ENCODE measurements at regions not wholly inside any gene's neighbourhood (a gene's known extent, or its start where the extent isn't known, plus 50 kb on each side); places are given as distances from the start of the nearest gene placed in this dataset.

- TF ChIP-seq, protein P1, sequence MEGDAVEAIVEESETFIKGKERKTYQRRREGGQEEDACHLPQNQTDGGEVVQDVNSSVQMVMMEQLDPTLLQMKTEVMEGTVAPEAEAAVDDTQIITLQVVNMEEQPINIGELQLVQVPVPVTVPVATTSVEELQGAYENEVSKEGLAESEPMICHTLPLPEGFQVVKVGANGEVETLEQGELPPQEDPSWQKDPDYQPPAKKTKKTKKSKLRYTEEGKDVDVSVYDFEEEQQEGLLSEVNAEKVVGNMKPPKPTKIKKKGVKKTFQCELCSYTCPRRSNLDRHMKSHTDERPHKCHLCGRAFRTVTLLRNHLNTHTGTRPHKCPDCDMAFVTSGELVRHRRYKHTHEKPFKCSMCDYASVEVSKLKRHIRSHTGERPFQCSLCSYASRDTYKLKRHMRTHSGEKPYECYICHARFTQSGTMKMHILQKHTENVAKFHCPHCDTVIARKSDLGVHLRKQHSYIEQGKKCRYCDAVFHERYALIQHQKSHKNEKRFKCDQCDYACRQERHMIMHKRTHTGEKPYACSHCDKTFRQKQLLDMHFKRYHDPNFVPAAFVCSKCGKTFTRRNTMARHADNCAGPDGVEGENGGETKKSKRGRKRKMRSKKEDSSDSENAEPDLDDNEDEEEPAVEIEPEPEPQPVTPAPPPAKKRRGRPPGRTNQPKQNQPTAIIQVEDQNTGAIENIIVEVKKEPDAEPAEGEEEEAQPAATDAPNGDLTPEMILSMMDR (IDR thresholded peaks at IDR 0.05; ENCODE audit: unreplicated experiment in 3 of 3) = no peak
- Mint-ChIP-seq H3K9me3 (no peaks in the 10 kb centered on the region), H3K4me1 (no peaks in the 10 kb centered on the region), H3K36me3 (ENCODE audit: low read depth) (no peaks in the 10 kb centered on the region), H3K27ac (no peak overlapping the region), H3K4me3 (no peak overlapping the region), H3K27me3 (ENCODE audit: low read depth) (peaks cover 5% of the 10 kb centered on the region)
Measured at GRCh38 chr2:100676346-100676745, 113.6 kb downstream of the PDCL3 start.

DNA sequence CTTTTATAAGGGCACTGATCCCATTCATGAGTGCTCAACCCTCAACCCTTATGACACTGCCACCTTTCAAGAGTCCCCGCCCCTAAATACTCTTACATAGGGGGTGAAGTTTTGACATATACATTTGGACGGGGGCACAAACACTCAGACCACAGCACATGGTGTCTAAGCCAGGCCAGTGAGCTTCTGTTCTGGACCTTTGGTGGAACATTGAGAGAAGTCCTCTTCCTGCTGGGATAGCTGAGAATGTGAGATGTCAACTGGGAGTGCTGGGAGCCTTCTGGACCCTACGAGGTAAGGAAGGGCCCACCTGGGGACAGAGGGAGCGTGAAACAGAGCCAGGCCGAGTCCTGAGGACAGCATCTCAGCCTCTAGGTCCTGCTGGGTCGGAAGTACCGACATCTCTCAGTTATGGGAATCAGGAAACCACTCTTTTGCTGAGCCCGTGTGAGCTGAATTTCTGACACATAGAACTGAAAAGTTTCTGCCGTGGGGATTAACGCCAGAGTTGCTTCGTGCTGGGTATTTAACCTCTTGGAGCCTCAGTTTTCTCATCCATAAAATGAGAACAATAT lies 114.9 kb downstream of the PDCL3 start:
- H3K4me1 Mint-ChIP-seq = no peaks in the 10 kb centered on the region
- no peaks in the 10 kb centered on the region for H3K9me3 Mint-ChIP-seq
- H3K4me3 Mint-ChIP-seq = no peak overlapping the region
- no peaks in the 10 kb centered on the region for H3K36me3 Mint-ChIP-seq (ENCODE audit: low read depth)
- no peak overlapping the region for H3K27ac Mint-ChIP-seq
- TF ChIP-seq, protein P1 (IDR thresholded peaks at IDR 0.05; ENCODE audit: unreplicated experiment in 3 of 3) = no peak
- peaks cover 8% of the 10 kb centered on the region for H3K27me3 Mint-ChIP-seq (ENCODE audit: low read depth)

DNA sequence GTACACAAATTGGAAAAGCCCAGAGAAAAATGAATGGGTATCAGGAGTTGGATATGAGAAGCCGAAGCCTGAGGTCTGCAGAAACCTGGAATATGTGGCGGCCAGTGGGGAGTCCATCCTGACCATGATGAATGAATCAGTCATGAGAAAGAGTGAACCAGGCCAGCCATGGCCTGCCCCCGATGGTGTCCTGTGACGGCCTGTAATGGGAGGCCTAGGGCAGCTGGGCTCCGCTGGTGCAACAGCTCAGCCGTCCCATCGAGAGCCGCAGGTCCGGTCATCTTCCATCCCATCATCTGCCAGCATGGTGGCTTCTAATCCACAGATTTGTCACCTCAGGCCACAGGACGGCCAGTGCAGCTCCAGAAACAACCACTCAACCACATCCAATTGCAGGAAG lies 116.4 kb downstream of the PDCL3 start:
- Mint-ChIP-seq H3K27me3 (ENCODE audit: low read depth) (peaks cover 8% of the 10 kb centered on the region), H3K27ac (no peak overlapping the region), H3K36me3 (ENCODE audit: low read depth) (no peaks in the 10 kb centered on the region), H3K4me3 (no peak overlapping the region), H3K4me1 (no peaks in the 10 kb centered on the region), H3K9me3 (peaks cover 14% of the 10 kb centered on the region)
- TF ChIP-seq, protein P1 (IDR thresholded peaks at IDR 0.05; ENCODE audit: unreplicated experiment in 3 of 3) = no peak

DNA sequence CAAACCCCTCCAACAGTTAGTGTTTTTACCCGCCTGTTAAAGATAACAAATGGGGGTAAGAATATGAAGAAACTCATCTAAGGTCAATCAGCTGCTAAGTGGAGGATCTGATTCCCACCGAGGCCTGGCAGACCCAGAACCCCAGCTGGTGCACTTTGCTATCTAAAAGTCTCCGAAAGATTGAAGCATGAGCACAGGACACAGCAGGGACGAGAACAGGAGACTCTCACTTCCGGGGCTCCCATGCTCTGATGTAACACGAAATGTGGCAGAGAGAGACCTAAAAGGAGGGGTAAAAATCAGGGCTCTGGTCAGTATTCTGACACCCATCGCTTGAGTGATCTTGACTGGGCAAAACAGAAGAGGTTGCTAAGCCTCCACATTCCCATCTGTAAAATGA lies 119.7 kb downstream of the PDCL3 start:
- Mint-ChIP-seq H3K27ac (no peak overlapping the region), H3K9me3 (peaks cover 24% of the 10 kb centered on the region), H3K4me1 (no peaks in the 10 kb centered on the region), H3K4me3 (no peak overlapping the region), H3K27me3 (ENCODE audit: low read depth) (peaks cover 3% of the 10 kb centered on the region), H3K36me3 (ENCODE audit: low read depth) (no peaks in the 10 kb centered on the region)
- TF ChIP-seq, protein P1 (IDR thresholded peaks at IDR 0.05; ENCODE audit: unreplicated experiment in 3 of 3) = no peak

GRCh38 chr2:100683231-100683630 lies 120.4 kb downstream of the PDCL3 start:
- Mint-ChIP-seq H3K4me1 (no peaks in the 10 kb centered on the region), H3K4me3 (no peak overlapping the region), H3K36me3 (ENCODE audit: low read depth) (no peaks in the 10 kb centered on the region), H3K27me3 (ENCODE audit: low read depth) (peaks cover 3% of the 10 kb centered on the region), H3K27ac (no peak overlapping the region), H3K9me3 (peaks cover 25% of the 10 kb centered on the region)
- TF ChIP-seq, protein P1 (IDR thresholded peaks at IDR 0.05; ENCODE audit: unreplicated experiment in 3 of 3) = no peak

DNA sequence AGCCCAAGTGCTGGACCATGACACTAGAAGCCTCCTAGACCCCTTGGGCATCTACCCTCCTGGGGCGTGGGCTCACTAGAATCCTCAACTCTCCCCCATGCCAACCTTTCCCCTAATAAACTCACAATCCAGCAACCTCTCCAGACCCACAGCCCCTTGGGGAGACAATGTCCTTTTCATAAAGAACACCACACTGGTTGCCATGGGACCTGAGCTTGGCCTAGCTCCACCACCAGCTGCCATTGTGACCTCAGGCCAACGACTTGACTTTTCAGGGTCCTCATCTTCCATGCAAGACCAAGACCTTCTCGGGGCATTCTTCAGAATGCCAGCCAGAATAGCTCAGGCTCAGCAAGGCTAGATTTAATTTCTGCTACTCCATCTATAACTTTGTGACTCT lies 128.1 kb upstream of the NPAS2 start:
- Mint-ChIP-seq H3K4me1 (no peaks in the 10 kb centered on the region), H3K27ac (no peak overlapping the region), H3K9me3 (peaks cover 25% of the 10 kb centered on the region), H3K36me3 (ENCODE audit: low read depth) (peaks cover 5% of the 10 kb centered on the region), H3K4me3 (no peak overlapping the region), H3K27me3 (ENCODE audit: low read depth) (peaks cover 14% of the 10 kb centered on the region)
- TF ChIP-seq, protein P1 (IDR thresholded peaks at IDR 0.05; ENCODE audit: unreplicated experiment in 3 of 3) = no peak
